HEK293T (cell line): ENCODE measurements at regions not wholly inside any gene's neighbourhood (a gene's known extent, or its start where the extent isn't known, plus 50 kb on each side); places are given as distances from the start of the nearest gene placed in this dataset.

Experiments
- FOXM1 ChIP-seq: fragments of 450-650 bp; IDR thresholded peaks from 2 replicates; pipeline ENCODE4 v1.6.1; 2017; ENCODE audit warnings: mild to moderate bottlenecking, borderline replicate concordance
- NFRKB ChIP-seq: fragments of 450-650 bp; IDR thresholded peaks from 2 replicates; pipeline ENCODE4 v1.6.1; 2016; ENCODE audit warnings: mild to moderate bottlenecking, moderate library complexity
- SP1 ChIP-seq: fragments of 450-650 bp; IDR thresholded peaks from 2 replicates; pipeline ENCODE4 v1.6.1; 2017
- TARDBP ChIP-seq: fragments of 450-650 bp; IDR thresholded peaks from 2 replicates; pipeline ENCODE4 v1.6.1; 2016

- TF ChIP-seq FOXM1 (no peak), NFRKB (no peak), TARDBP (no peak), SP1 (no peak)
Observed at GRCh38 chr9:85431339-85432102, 310.2 kb downstream of the AGTPBP1 start.
